ENCODE measurements at regions not wholly inside any gene's neighbourhood (a gene's known extent, or its start where the extent isn't known, plus 50 kb on each side); places are given as distances from the start of the nearest gene placed in this dataset.
"Not testable (repeated sequence)": the region's sequence is repeated elsewhere in the genome, so short reads cannot be mapped to it uniquely, and the experiment has no call there.

DNA sequence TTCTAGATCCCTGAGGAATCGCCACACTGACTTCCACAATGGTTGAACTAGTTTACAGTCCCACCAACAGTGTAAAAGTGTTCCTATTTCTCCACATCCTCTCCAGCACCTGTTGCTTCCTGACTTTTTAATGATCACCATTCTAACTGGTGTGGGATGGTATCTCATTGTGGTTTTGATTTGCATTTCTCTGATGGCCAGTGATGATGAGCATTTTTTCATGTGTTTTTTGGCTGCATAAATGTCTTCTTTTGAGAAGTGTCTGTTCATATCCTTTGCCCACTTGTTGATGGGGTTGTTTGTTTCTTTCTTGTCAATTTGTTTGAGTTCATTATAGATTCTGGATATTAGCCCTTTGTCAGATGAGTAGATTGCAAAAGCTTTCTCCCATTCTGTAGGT lies 216.6 kb downstream of the USP46 start:
- TF ChIP-seq CTCF, POLR2A, POLR2AphosphoS5, EP300 (IDR thresholded peaks at IDR 0.05): not testable (repeated sequence)
